ENCODE measurements at regions not wholly inside any gene's neighbourhood (a gene's known extent, or its start where the extent isn't known, plus 50 kb on each side); places are given as distances from the start of the nearest gene placed in this dataset.

DNA sequence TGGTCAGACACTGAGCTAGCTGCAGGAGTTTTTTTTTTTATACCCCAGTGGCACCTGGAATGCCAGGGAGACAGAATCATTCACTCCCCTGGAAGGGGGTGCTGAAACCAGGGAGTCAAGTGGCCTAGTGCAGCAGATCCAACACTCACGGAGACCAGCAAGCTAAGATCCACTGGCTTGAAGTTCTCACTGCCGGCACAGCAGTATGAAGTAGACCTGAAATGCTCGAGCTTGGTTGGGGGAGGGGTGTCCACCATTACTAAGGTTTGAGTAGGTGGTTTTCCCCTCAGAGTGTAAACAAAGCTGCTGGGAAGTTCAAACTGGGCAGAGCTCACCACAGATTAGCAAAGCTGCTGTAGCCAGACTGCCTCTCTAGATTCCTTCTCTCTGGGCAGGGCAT, 537.9 kb upstream of the LCORL start:
- TF ChIP-seq TAF1 (IDR thresholded peaks at IDR 0.05; ENCODE audit: borderline replicate concordance, low read depth, low read length) (no peak), TBL1XR1 (IDR thresholded peaks at IDR 0.05; ENCODE audit: low read depth, low read length) (no peak), RCOR1 (conservative IDR thresholded peaks at IDR 0.05; ENCODE audit: low read depth, low read length) (no peak), EZH2 (IDR thresholded peaks at IDR 0.05; ENCODE audit: borderline replicate concordance, control insufficient read depth, low read depth, low read length) (no peak), ZNF217 (IDR thresholded peaks at IDR 0.05) (no peak), ETV6 (conservative IDR thresholded peaks at IDR 0.05 in 1 of 2, IDR thresholded peaks at IDR 0.05 in 1 of 2; ENCODE audit: borderline replicate concordance in 1 of 2, low read depth in 1 of 2) (no peak)
- TF ChIP-seq, protein P1, sequence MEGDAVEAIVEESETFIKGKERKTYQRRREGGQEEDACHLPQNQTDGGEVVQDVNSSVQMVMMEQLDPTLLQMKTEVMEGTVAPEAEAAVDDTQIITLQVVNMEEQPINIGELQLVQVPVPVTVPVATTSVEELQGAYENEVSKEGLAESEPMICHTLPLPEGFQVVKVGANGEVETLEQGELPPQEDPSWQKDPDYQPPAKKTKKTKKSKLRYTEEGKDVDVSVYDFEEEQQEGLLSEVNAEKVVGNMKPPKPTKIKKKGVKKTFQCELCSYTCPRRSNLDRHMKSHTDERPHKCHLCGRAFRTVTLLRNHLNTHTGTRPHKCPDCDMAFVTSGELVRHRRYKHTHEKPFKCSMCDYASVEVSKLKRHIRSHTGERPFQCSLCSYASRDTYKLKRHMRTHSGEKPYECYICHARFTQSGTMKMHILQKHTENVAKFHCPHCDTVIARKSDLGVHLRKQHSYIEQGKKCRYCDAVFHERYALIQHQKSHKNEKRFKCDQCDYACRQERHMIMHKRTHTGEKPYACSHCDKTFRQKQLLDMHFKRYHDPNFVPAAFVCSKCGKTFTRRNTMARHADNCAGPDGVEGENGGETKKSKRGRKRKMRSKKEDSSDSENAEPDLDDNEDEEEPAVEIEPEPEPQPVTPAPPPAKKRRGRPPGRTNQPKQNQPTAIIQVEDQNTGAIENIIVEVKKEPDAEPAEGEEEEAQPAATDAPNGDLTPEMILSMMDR (IDR thresholded peaks at IDR 0.05 in 2 of 3, conservative IDR thresholded peaks at IDR 0.05 in 1 of 3; ENCODE audit: control insufficient read depth in 2 of 3, extremely low read depth in 1 of 3, insufficient read depth in 1 of 3, low read depth in 3 of 3, low read length in 3 of 3), result no peak

Data from GM12878 (cell line).